HepG2 (cell line): ENCODE measurements at regions not wholly inside any gene's neighbourhood (a gene's known extent, or its start where the extent isn't known, plus 50 kb on each side); places are given as distances from the start of the nearest gene placed in this dataset.

Experiments
- SAP130 ChIP-seq: IDR thresholded peaks from 2 replicates; pipeline ENCODE4 v1.6.1; 2016; ENCODE audit warnings: low read depth
- ZBTB40 ChIP-seq, 2 experiments: fragments of 450-650 bp in 1 of 2; sonication (generic) in 1 of 2; formaldehyde crosslinking in 1 of 2; IDR thresholded peaks; 2 replicates each; pipeline versions ENCODE4 v1.6.1 to v1.8.0; 2016 to 2022; ENCODE audit warnings: antibody characterized with exemption in 1 of 2, mild to moderate bottlenecking in 1 of 2, missing genetic modification reagents in 1 of 2
- ZNF207 ChIP-seq: fragments of 450-650 bp; IDR thresholded peaks from 2 replicates; pipeline ENCODE4 v1.6.1; 2016; ENCODE audit warnings: antibody characterized with exemption, borderline replicate concordance

GRCh38 chr13:50428183-50428877 lies 413.1 kb downstream of the KCNRG start (continued):
- TF ChIP-seq ZBTB40 (IDR thresholded peaks at IDR 0.05) (no peak), ZBTB40 (CRISPR knock-in tag; IDR thresholded peaks at IDR 0.05) (no peak), SAP130 (CRISPR knock-in tag) (no peak), ZNF207 (no peak)
